Rectal smooth muscle tissue (tissue), 1 donor: ENCODE measurements at regions not wholly inside any gene's neighbourhood (a gene's known extent, or its start where the extent isn't known, plus 50 kb on each side); places are given as distances from the start of the nearest gene placed in this dataset.

Experiments used
- H3K27ac ChIP-seq: one replicate; pipeline ENCODE4 v1.7.0; 2013; ENCODE audit warnings: low read depth, low read length, inconsistent platforms
- H3K27me3 ChIP-seq: one replicate; pipeline ENCODE4 v1.7.0; 2013; ENCODE audit warnings: low read length; ENCODE audit not compliant: control insufficient read depth, insufficient read depth
- H3K36me3 ChIP-seq: one replicate; pipeline ENCODE4 v1.7.0; 2013; ENCODE audit warnings: low read length; ENCODE audit not compliant: control insufficient read depth, insufficient read depth
- H3K4me1 ChIP-seq: one replicate; pipeline ENCODE4 v1.7.0; 2013; ENCODE audit warnings: low read length; ENCODE audit not compliant: control insufficient read depth, insufficient read depth
- H3K4me3 ChIP-seq: one replicate; pipeline ENCODE4 v1.7.0; 2013; ENCODE audit warnings: low read length
- H3K9ac ChIP-seq: one replicate; pipeline ENCODE4 v1.7.0; 2013; ENCODE audit warnings: low read length

- no peak overlapping the region for H3K27ac ChIP-seq
- H3K36me3 ChIP-seq = no peaks in the 10 kb centered on the region
- H3K9ac ChIP-seq = no peak overlapping the region
- H3K4me1 ChIP-seq = no peaks in the 10 kb centered on the region
- no peaks in the 10 kb centered on the region for H3K27me3 ChIP-seq
- no peak overlapping the region for H3K4me3 ChIP-seq
These were observed 496.6 kb downstream of the ADGRL2 start for GRCh38 chr1:82297139-82297896.

- Histone ChIP-seq H3K9ac (no peak overlapping the region), H3K4me3 (no peak overlapping the region), H3K36me3 (no peaks in the 10 kb centered on the region), H3K27ac (no peak overlapping the region), H3K4me1 (no peaks in the 10 kb centered on the region), H3K27me3 (no peaks in the 10 kb centered on the region)
These were observed 486.8 kb downstream of the ADGRL2 start for GRCh38 chr1:82287556-82287955.

GRCh38 chr1:82284213-82284612 lies 483.5 kb downstream of the ADGRL2 start:
- H3K27ac ChIP-seq = no peak overlapping the region
- no peak overlapping the region for H3K4me3 ChIP-seq
- H3K36me3 ChIP-seq = no peaks in the 10 kb centered on the region
- no peak overlapping the region for H3K9ac ChIP-seq
- no peaks in the 10 kb centered on the region for H3K27me3 ChIP-seq
- H3K4me1 ChIP-seq = no peaks in the 10 kb centered on the region

GRCh38 chr1:82279241-82279640 lies 478.5 kb downstream of the ADGRL2 start:
- H3K27me3 ChIP-seq = no peaks in the 10 kb centered on the region
- no peaks in the 10 kb centered on the region for H3K36me3 ChIP-seq
- no peak overlapping the region for H3K4me3 ChIP-seq
- no peak overlapping the region for H3K9ac ChIP-seq
- H3K4me1 ChIP-seq = no peaks in the 10 kb centered on the region
- no peak overlapping the region for H3K27ac ChIP-seq

GRCh38 chr1:82273816-82274215 lies 473.1 kb downstream of the ADGRL2 start:
- Histone ChIP-seq H3K4me3 (no peak overlapping the region), H3K36me3 (no peaks in the 10 kb centered on the region), H3K27ac (no peak overlapping the region), H3K9ac (no peak overlapping the region), H3K4me1 (no peaks in the 10 kb centered on the region), H3K27me3 (no peaks in the 10 kb centered on the region)

- Histone ChIP-seq H3K4me3 (no peak overlapping the region), H3K27me3 (no peaks in the 10 kb centered on the region), H3K36me3 (no peaks in the 10 kb centered on the region), H3K27ac (no peak overlapping the region), H3K9ac (no peak overlapping the region), H3K4me1 (no peaks in the 10 kb centered on the region)
These were observed 468.7 kb downstream of the ADGRL2 start for GRCh38 chr1:82269431-82269830.

- Histone ChIP-seq H3K36me3 (no peaks in the 10 kb centered on the region), H3K27ac (no peak overlapping the region), H3K9ac (no peak overlapping the region), H3K27me3 (no peaks in the 10 kb centered on the region), H3K4me1 (no peaks in the 10 kb centered on the region), H3K4me3 (no peak overlapping the region)
These were observed 468.1 kb downstream of the ADGRL2 start for GRCh38 chr1:82268826-82269225.

GRCh38 chr1:82266351-82266750 lies 465.6 kb downstream of the ADGRL2 start:
- no peaks in the 10 kb centered on the region for H3K36me3 ChIP-seq
- H3K9ac ChIP-seq = no peak overlapping the region
- H3K27ac ChIP-seq = no peak overlapping the region
- no peaks in the 10 kb centered on the region for H3K4me1 ChIP-seq
- H3K27me3 ChIP-seq = no peaks in the 10 kb centered on the region
- no peak overlapping the region for H3K4me3 ChIP-seq

- no peak overlapping the region for H3K27ac ChIP-seq
- H3K4me1 ChIP-seq = no peaks in the 10 kb centered on the region
- H3K9ac ChIP-seq = no peak overlapping the region
- H3K27me3 ChIP-seq = no peaks in the 10 kb centered on the region
- H3K36me3 ChIP-seq = no peaks in the 10 kb centered on the region
- H3K4me3 ChIP-seq = no peak overlapping the region
These were observed 464.7 kb downstream of the ADGRL2 start for GRCh38 chr1:82265436-82265835.

- Histone ChIP-seq H3K27me3 (no peaks in the 10 kb centered on the region), H3K4me3 (no peak overlapping the region), H3K36me3 (no peaks in the 10 kb centered on the region), H3K4me1 (no peaks in the 10 kb centered on the region), H3K9ac (no peak overlapping the region), H3K27ac (no peak overlapping the region)
These were observed 464.1 kb downstream of the ADGRL2 start for GRCh38 chr1:82264802-82265201.

- no peak overlapping the region for H3K9ac ChIP-seq
- H3K27ac ChIP-seq = no peak overlapping the region
- no peaks in the 10 kb centered on the region for H3K4me1 ChIP-seq
- H3K4me3 ChIP-seq = no peak overlapping the region
- no peaks in the 10 kb centered on the region for H3K27me3 ChIP-seq
- no peaks in the 10 kb centered on the region for H3K36me3 ChIP-seq
These were observed 462.7 kb downstream of the ADGRL2 start for GRCh38 chr1:82263396-82263795.

- H3K27ac ChIP-seq = no peak overlapping the region
- no peak overlapping the region for H3K9ac ChIP-seq
- no peaks in the 10 kb centered on the region for H3K4me1 ChIP-seq
- H3K36me3 ChIP-seq = no peaks in the 10 kb centered on the region
- no peak overlapping the region for H3K4me3 ChIP-seq
- no peaks in the 10 kb centered on the region for H3K27me3 ChIP-seq
These were observed 459.9 kb downstream of the ADGRL2 start for GRCh38 chr1:82260666-82261065.

- no peaks in the 10 kb centered on the region for H3K4me1 ChIP-seq
- no peak overlapping the region for H3K4me3 ChIP-seq
- H3K36me3 ChIP-seq = no peaks in the 10 kb centered on the region
- no peaks in the 10 kb centered on the region for H3K27me3 ChIP-seq
- no peak overlapping the region for H3K27ac ChIP-seq
- H3K9ac ChIP-seq = no peak overlapping the region
These were observed 459.3 kb downstream of the ADGRL2 start for GRCh38 chr1:82260051-82260450.
